B cell (primary cell): ENCODE measurements at regions not wholly inside any gene's neighbourhood (a gene's known extent, or its start where the extent isn't known, plus 50 kb on each side); places are given as distances from the start of the nearest gene placed in this dataset.

Source experiments
- ATAC-seq: fragments of 200-7000 bp; cut with Tn5 transposase; one replicate; pipeline ENCODE4 v1.10.0; 2021; ENCODE audit warnings: low read depth, mild to moderate bottlenecking, moderate number of reproducible peaks, moderate library complexity
- CTCF ChIA-PET: fragments of 350-600 bp; sonication (Branson Sonifier 250); formaldehyde crosslinking; loops from one replicate; lab custom pipeline; 2021; ENCODE audit warnings: antibody characterized with exemption, inconsistent platforms; lab: Charles Lee
- POLR2A ChIA-PET: fragments of 350-600 bp; sonication (Branson Sonifier 250); formaldehyde crosslinking; loops from one replicate; lab custom pipeline; 2021; ENCODE audit warnings: antibody characterized with exemption; lab: Charles Lee
- DNase-seq: peaks from one replicate; pipeline ENCODE4 v3.0.0; 2013
- H2AFZ ChIP-seq: 2 replicates; pipeline ENCODE4 v1.6.1; 2012; ENCODE audit warnings: mild to moderate bottlenecking, low read depth, low read length; ENCODE audit not compliant: insufficient read depth, poor library complexity, severe bottlenecking
- H3K27ac ChIP-seq, 2 donors: 1 replicate in 1 of 2; 2 replicates in 1 of 2; pipeline ENCODE4 v1.5.1; 2012 to 2013; ENCODE audit warnings: low read length in 2 of 2, mild to moderate bottlenecking in 2 of 2, moderate library complexity in 1 of 2
- H3K27me3 ChIP-seq, 4 experiments: fragments of 200-600 bp in 1 of 4; sonication (generic) in 1 of 4; replicated peaks in 1 of 4; 1 replicate in 2 of 4; 2 replicates in 2 of 4; pipeline versions ENCODE4 v1.6.1 to v1.7.0; 2013 to 2016; ENCODE audit warnings: low read length in 3 of 4, mild to moderate bottlenecking in 2 of 4, mixed read lengths in 1 of 4, moderate library complexity in 1 of 4; ENCODE audit not compliant: insufficient read depth in 4 of 4, control insufficient read depth in 3 of 4; ENCODE audit errors: control extremely low read depth in 1 of 4
- H3K36me3 ChIP-seq, 2 experiments: replicated peaks in 1 of 2; 1 replicate in 1 of 2; 2 replicates in 1 of 2; pipeline versions ENCODE4 v1.6.1 to v1.7.1; 2013; ENCODE audit warnings: low read length in 1 of 2; ENCODE audit not compliant: insufficient read depth in 2 of 2, control insufficient read depth in 1 of 2; ENCODE audit errors: control extremely low read depth in 1 of 2, extremely low read depth in 1 of 2
- H3K4me1 ChIP-seq, 2 donors: fragments of 200-600 bp in 1 of 2; sonication (generic) in 1 of 2; 1 replicate in 1 of 2; 2 replicates in 1 of 2; pipeline versions ENCODE4 v1.5.1 to v1.6.1; 2013 to 2017; ENCODE audit warnings: low read length in 2 of 2; ENCODE audit not compliant: control insufficient read depth in 2 of 2, insufficient read depth in 2 of 2
- H3K4me2 ChIP-seq: replicated peaks from 2 replicates; pipeline ENCODE3; 2012; ENCODE audit warnings: mild to moderate bottlenecking, low read depth, low read length; ENCODE audit not compliant: poor library complexity, severe bottlenecking
- H3K4me3 ChIP-seq, 5 experiments: fragments of 200-600 bp in 1 of 5; sonication (generic) in 1 of 5; 1 replicate in 3 of 5; 2 replicates in 2 of 5; pipeline versions ENCODE4 v1.5.1 to v1.7.0; 2011 to 2016; ENCODE audit warnings: low read length in 4 of 5, mild to moderate bottlenecking in 4 of 5, low read depth in 2 of 5, control low read depth in 1 of 5, moderate library complexity in 1 of 5; ENCODE audit not compliant: insufficient read depth in 1 of 5; ENCODE audit errors: control extremely low read depth in 1 of 5, extremely low read depth in 1 of 5
- H3K79me2 ChIP-seq: fragments of 200-600 bp; sonication (generic); one replicate; pipeline ENCODE4 v1.6.0; 2016; ENCODE audit warnings: low read length; ENCODE audit not compliant: control insufficient read depth, insufficient read depth
- H3K9ac ChIP-seq: fragments of 200-600 bp; sonication (generic); 2 replicates; pipeline ENCODE4 v1.6.1; 2017; ENCODE audit warnings: mild to moderate bottlenecking, low read length, moderate library complexity
- H3K9me3 ChIP-seq, 3 donors: one replicate each; pipeline versions ENCODE4 v1.6.1 to v1.7.1; 2013; ENCODE audit warnings: low read length in 2 of 3; ENCODE audit not compliant: control insufficient read depth in 2 of 3, insufficient read depth in 1 of 3; ENCODE audit errors: control extremely low read depth in 1 of 3
- H4K20me1 ChIP-seq: 2 replicates; pipeline ENCODE4 v1.6.0; 2012; ENCODE audit warnings: mild to moderate bottlenecking, low read length; ENCODE audit not compliant: insufficient read depth, control insufficient read depth, poor library complexity, severe bottlenecking
- H3K27ac Mint-ChIP-seq: one replicate; pipeline ENCODE4 v1.8.0; 2021; ENCODE audit warnings: mixed read lengths
- H3K27me3 Mint-ChIP-seq: one replicate; pipeline ENCODE4 v1.8.0; 2021; ENCODE audit warnings: mixed read lengths
- H3K4me1 Mint-ChIP-seq: one replicate; pipeline ENCODE4 v1.8.0; 2021; ENCODE audit warnings: mixed read lengths
- H3K4me3 Mint-ChIP-seq: one replicate; pipeline ENCODE4 v1.8.0; 2021; ENCODE audit warnings: mixed read lengths
- H3K9me3 Mint-ChIP-seq: one replicate; pipeline ENCODE4 v1.8.0; 2022; ENCODE audit warnings: mixed read lengths; ENCODE audit not compliant: insufficient read depth
- EZH2 ChIP-seq: IDR thresholded peaks from 2 replicates; pipeline ENCODE4 v1.6.1; 2012; ENCODE audit warnings: borderline replicate concordance, low read depth, mild to moderate bottlenecking, moderate library complexity, low read length; ENCODE audit not compliant: insufficient read depth, poor library complexity, severe bottlenecking
- WGBS: methylation state at CpG from one replicate; pipeline ENCODE4 v1.1.5; 2013; ENCODE audit warnings: missing lambda C conversion rate; ENCODE audit not compliant: insufficient coverage; 5-methylcytosine and 5-hydroxymethylcytosine counted together
- intact Hi-C: fragments of 100-400 bp; cut with micrococcal nuclease; formaldehyde crosslinking; loops from one replicate; pipeline ENCODE4 v1.10.0; 2022
- TF ChIP-seq, protein P1 (sequence below): fragments of 200-600 bp; IDR thresholded peaks from one replicate; pipeline ENCODE4 v1.8.0; 2022; ENCODE audit warnings: antibody characterized with exemption, mild to moderate bottlenecking

DNA sequence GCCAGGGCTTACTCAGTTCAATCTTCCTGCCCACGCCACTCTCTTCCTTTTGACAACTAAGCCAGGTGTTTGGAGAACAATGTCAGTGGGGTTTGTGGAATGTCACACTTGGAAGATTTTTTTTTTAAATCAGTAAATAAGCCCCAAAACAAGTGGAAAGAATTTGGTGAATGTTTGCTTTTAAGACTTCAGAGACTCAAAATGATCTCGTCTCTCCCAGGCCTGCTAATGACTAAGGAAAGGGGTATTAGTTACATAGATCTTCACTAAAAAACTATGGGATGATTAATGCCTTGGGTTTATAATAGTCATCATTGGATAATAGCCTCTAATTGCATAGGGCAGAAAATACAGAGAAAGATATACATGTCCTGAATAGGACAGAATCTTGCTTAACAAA lies 166.4 kb downstream of the DMRT2 start:
- CTCF ChIA-PET: no interaction called here
- H3K27me3 Mint-ChIP-seq: no peaks in the 10 kb centered on the region
- intact Hi-C loops: no loop called here

DNA sequence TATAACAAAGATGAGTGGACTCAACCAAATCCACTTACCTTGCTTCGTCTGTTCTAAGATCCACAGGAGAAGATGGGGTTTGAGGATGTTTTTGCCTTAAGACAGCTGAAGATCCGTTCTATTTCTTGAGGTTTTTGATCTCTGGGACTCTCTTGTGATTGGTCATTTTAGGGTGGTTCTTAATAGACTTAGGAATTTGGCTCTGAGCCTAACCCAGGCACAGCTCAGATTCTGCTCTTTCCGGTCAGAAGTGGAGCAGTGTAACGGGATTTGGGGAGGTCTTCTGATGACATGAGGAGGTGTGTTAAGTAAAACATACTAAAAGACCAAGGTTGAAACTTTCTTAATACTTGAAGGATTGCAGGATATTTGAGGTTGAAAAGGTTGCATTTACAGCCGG lies 166.9 kb downstream of the DMRT2 start:
- no peak overlapping the region for H3K4me2 ChIP-seq
- TF ChIP-seq, protein P1, sequence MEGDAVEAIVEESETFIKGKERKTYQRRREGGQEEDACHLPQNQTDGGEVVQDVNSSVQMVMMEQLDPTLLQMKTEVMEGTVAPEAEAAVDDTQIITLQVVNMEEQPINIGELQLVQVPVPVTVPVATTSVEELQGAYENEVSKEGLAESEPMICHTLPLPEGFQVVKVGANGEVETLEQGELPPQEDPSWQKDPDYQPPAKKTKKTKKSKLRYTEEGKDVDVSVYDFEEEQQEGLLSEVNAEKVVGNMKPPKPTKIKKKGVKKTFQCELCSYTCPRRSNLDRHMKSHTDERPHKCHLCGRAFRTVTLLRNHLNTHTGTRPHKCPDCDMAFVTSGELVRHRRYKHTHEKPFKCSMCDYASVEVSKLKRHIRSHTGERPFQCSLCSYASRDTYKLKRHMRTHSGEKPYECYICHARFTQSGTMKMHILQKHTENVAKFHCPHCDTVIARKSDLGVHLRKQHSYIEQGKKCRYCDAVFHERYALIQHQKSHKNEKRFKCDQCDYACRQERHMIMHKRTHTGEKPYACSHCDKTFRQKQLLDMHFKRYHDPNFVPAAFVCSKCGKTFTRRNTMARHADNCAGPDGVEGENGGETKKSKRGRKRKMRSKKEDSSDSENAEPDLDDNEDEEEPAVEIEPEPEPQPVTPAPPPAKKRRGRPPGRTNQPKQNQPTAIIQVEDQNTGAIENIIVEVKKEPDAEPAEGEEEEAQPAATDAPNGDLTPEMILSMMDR: no peak
- TF ChIP-seq EZH2: no peak
- no peaks in the 10 kb centered on the region for H3K4me1 ChIP-seq
- H4K20me1 ChIP-seq: no peaks in the 10 kb centered on the region
- no peaks in the 10 kb centered on the region for H3K79me2 ChIP-seq
- no peak overlapping the region for H3K9ac ChIP-seq
- no peak overlapping the region for H3K27ac Mint-ChIP-seq
- H3K27me3 ChIP-seq: no peaks in the 10 kb centered on the region
- DNase-seq (no peak), ATAC-seq (no peak)
- H3K27me3 Mint-ChIP-seq: no peaks in the 10 kb centered on the region
- no peaks in the 10 kb centered on the region for H3K9me3 Mint-ChIP-seq
- no peaks in the 10 kb centered on the region for H3K4me1 Mint-ChIP-seq
- CTCF ChIA-PET: no interaction called here
- intact Hi-C loops: no loop called here
- no peak overlapping the region for H3K27ac ChIP-seq
- no peaks in the 10 kb centered on the region for H3K36me3 ChIP-seq
- H3K9me3 ChIP-seq: peaks cover 0 to 3% (median 0%) of the 10 kb centered on the region in 3 donors
- POLR2A ChIA-PET: no interaction called here
- H3K4me3 Mint-ChIP-seq: no peak overlapping the region
- H2AFZ ChIP-seq: no peak overlapping the region
- WGBS: 83% methylated on average over 3 of the region's 5 CpGs
- no peak overlapping the region for H3K4me3 ChIP-seq

More for the DNA sequence above, 166.4 kb downstream of the DMRT2 start:
- no peak overlapping the region for H3K4me2 ChIP-seq
- H3K36me3 ChIP-seq: no peaks in the 10 kb centered on the region
- no peaks in the 10 kb centered on the region for H3K4me1 ChIP-seq
- H3K4me3 ChIP-seq: no peak overlapping the region
- no peak for DNase-seq
- TF ChIP-seq EZH2: no peak
- TF ChIP-seq, protein P1: no peak
- POLR2A ChIA-PET: no interaction called here
- no peaks in the 10 kb centered on the region for H3K9me3 Mint-ChIP-seq
- no peak for ATAC-seq
- no peaks in the 10 kb centered on the region for H3K9me3 ChIP-seq
- no peaks in the 10 kb centered on the region for H4K20me1 ChIP-seq
- no peak overlapping the region for H3K9ac ChIP-seq
- no peak overlapping the region for H3K27ac ChIP-seq
- no peak overlapping the region for H2AFZ ChIP-seq
- no peaks in the 10 kb centered on the region for H3K4me1 Mint-ChIP-seq
- WGBS: no CpG with 5 or more reads among the region's 2 CpGs
- H3K27ac Mint-ChIP-seq: no peak overlapping the region
- no peaks in the 10 kb centered on the region for H3K27me3 ChIP-seq
- no peaks in the 10 kb centered on the region for H3K79me2 ChIP-seq
- H3K4me3 Mint-ChIP-seq: no peak overlapping the region
